ENCODE measurements at regions not wholly inside any gene's neighbourhood (a gene's known extent, or its start where the extent isn't known, plus 50 kb on each side); places are given as distances from the start of the nearest gene placed in this dataset.

GRCh38 chr3:152638214-152638613, 196.7 kb upstream of the P2RY1 start:
- no peak overlapping the region for H3K4me3 ChIP-seq (ENCODE audit: low read length)
- H3K9ac ChIP-seq (ENCODE audit: extremely low read depth, low read length, poor library complexity, severe bottlenecking) = no peak overlapping the region
- 97 to 100% methylated on average over 1 to 4 of the region's 4 CpGs for WGBS, 2 experiments (ENCODE audit: insufficient coverage in 1 of 2, insufficient read length in 1 of 2)
- Mint-ChIP-seq H3K9me3 (no peaks in the 10 kb centered on the region), H3K36me3 (ENCODE audit: low read depth) (no peaks in the 10 kb centered on the region), H3K4me3 (no peak overlapping the region), H3K27ac (no peak overlapping the region), H3K27me3 (ENCODE audit: insufficient read depth) (no peaks in the 10 kb centered on the region), H3K4me1 (no peaks in the 10 kb centered on the region)
- no peaks in the 10 kb centered on the region for H3K9me3 ChIP-seq (ENCODE audit: control insufficient read depth, low read length)
- H3K27ac ChIP-seq (ENCODE audit: low read depth, low read length) = no peak overlapping the region
- no peaks in the 10 kb centered on the region for H3K36me3 ChIP-seq (ENCODE audit: control insufficient read depth, insufficient read depth, low read length)
- H3K27me3 ChIP-seq (ENCODE audit: control insufficient read depth, insufficient read depth, low read length, poor library complexity, severe bottlenecking) = no peaks in the 10 kb centered on the region
- no peak for TF ChIP-seq CTCF (conservative IDR thresholded peaks at IDR 0.05)
- no peaks in the 10 kb centered on the region for H3K4me1 ChIP-seq (ENCODE audit: control insufficient read depth, insufficient read depth, low read length)
- no peak for DNase-seq

- Mint-ChIP-seq H3K9me3 (peaks cover 4% of the 10 kb centered on the region), H3K4me3 (no peak overlapping the region), H3K36me3 (ENCODE audit: low read depth) (no peaks in the 10 kb centered on the region), H3K4me1 (no peaks in the 10 kb centered on the region), H3K27me3 (ENCODE audit: insufficient read depth) (no peaks in the 10 kb centered on the region), H3K27ac (no peak overlapping the region)
- 93 to 94% methylated on average over 8 of the region's 8 CpGs for WGBS, 2 experiments (ENCODE audit: insufficient coverage in 1 of 2, insufficient read length in 1 of 2)
- Histone ChIP-seq H3K4me1 (ENCODE audit: control insufficient read depth, insufficient read depth, low read length) (no peaks in the 10 kb centered on the region), H3K4me3 (ENCODE audit: low read length) (no peak overlapping the region), H3K9ac (ENCODE audit: extremely low read depth, low read length, poor library complexity, severe bottlenecking) (no peak overlapping the region), H3K27me3 (ENCODE audit: control insufficient read depth, insufficient read depth, low read length, poor library complexity, severe bottlenecking) (no peaks in the 10 kb centered on the region), H3K9me3 (ENCODE audit: control insufficient read depth, low read length) (no peaks in the 10 kb centered on the region), H3K27ac (ENCODE audit: low read depth, low read length) (no peak overlapping the region), H3K36me3 (ENCODE audit: control insufficient read depth, insufficient read depth, low read length) (no peaks in the 10 kb centered on the region)
- no peak for DNase-seq
- no peak for TF ChIP-seq CTCF (conservative IDR thresholded peaks at IDR 0.05)
Measured at GRCh38 chr3:152638707-152639450, 196.1 kb upstream of the P2RY1 start.

GRCh38 chr3:152641198-152641597, 193.7 kb upstream of the P2RY1 start:
- no peak overlapping the region for H3K4me3 Mint-ChIP-seq
- H3K36me3 Mint-ChIP-seq (ENCODE audit: low read depth) = no peaks in the 10 kb centered on the region
- no peak for DNase-seq
- Histone ChIP-seq H3K27ac (ENCODE audit: low read depth, low read length) (no peak overlapping the region), H3K9ac (ENCODE audit: extremely low read depth, low read length, poor library complexity, severe bottlenecking) (no peak overlapping the region), H3K36me3 (ENCODE audit: control insufficient read depth, insufficient read depth, low read length) (no peaks in the 10 kb centered on the region), H3K4me3 (ENCODE audit: low read length) (no peak overlapping the region), H3K9me3 (ENCODE audit: control insufficient read depth, low read length) (no peaks in the 10 kb centered on the region), H3K27me3 (ENCODE audit: control insufficient read depth, insufficient read depth, low read length, poor library complexity, severe bottlenecking) (no peaks in the 10 kb centered on the region), H3K4me1 (ENCODE audit: control insufficient read depth, insufficient read depth, low read length) (no peaks in the 10 kb centered on the region)
- H3K4me1 Mint-ChIP-seq = no peaks in the 10 kb centered on the region
- 100% methylated on average over 1 of the region's 1 CpG; no CpG with 5 or more reads in 1 of the 2 experiments for WGBS, 2 experiments (ENCODE audit: insufficient coverage in 1 of 2, insufficient read length in 1 of 2)
- H3K9me3 Mint-ChIP-seq = peaks cover 5% of the 10 kb centered on the region
- H3K27ac Mint-ChIP-seq = no peak overlapping the region
- no peak for TF ChIP-seq CTCF (conservative IDR thresholded peaks at IDR 0.05)
- H3K27me3 Mint-ChIP-seq (ENCODE audit: insufficient read depth) = peaks cover 4% of the 10 kb centered on the region

Data from endodermal cell (in vitro differentiated cells).